ENCODE measurements at regions not wholly inside any gene's neighbourhood (a gene's known extent, or its start where the extent isn't known, plus 50 kb on each side); places are given as distances from the start of the nearest gene placed in this dataset.

DNA sequence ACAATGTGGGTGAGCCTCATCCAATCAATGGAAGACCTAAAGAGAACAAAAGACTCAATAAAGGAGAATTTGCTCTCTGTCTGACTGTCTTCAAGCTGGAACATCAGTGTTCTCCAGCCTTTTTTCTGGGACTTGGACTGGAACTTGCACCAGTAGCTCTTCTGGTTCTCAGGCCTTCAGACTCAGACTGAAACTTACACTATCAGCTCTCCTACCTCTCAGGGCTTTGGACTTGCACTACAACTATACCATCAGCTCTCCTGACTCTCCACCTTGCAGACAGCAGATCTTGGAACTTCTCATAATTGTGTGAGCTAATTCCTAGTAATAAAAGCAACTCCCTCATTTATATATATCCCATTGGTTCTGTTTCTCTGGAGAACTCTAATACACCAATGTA, 185.9 kb downstream of the SMIM20 start:
- TF ChIP-seq FOXP2 (optimal IDR thresholded peaks at IDR 0.05; ENCODE audit: control extremely low read depth, extremely low read length, insufficient read depth) (no peak), EZH2 (IDR thresholded peaks at IDR 0.05) (no peak), POLR2AphosphoS5 (IDR thresholded peaks at IDR 0.05; ENCODE audit: borderline replicate concordance, low read depth, low read length) (no peak)
- H3K9me3 ChIP-seq (ENCODE audit: low read depth, low read length): no peaks in the 10 kb centered on the region
- no peak for DNase-seq (ENCODE audit: low read depth, low spot score)
- H3K9ac ChIP-seq (ENCODE audit: insufficient read length): no peak overlapping the region
- no peak overlapping the region for H3K4me3 ChIP-seq
- H3K27ac ChIP-seq: no peak overlapping the region
- H3K36me3 ChIP-seq (ENCODE audit: insufficient read depth, low read length): no peaks in the 10 kb centered on the region

DNA sequence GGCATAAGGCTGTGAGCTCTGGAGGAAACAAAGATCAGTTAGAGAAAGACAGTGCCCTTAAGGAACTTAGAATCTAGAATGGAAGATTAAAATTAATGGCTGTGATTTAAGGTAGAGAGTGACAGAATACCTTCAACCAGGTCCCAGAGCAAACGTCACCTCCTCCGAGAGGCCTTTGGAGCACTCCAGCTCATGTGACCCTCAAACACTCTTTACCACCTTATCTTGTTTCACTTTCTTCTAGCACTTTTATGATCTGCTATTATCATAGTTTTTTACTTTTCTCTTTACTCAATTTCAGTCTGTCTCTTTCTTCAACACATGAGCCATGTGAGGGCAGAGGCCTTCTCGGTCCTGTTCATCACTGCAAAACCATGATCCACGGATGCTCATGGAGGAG, 187.0 kb downstream of the SMIM20 start:
- Histone ChIP-seq H3K9ac (ENCODE audit: insufficient read length) (no peak overlapping the region), H3K36me3 (ENCODE audit: insufficient read depth, low read length) (no peaks in the 10 kb centered on the region), H3K4me3 (no peak overlapping the region), H3K27ac (no peak overlapping the region), H3K9me3 (ENCODE audit: low read depth, low read length) (no peaks in the 10 kb centered on the region)
- no peak for TF ChIP-seq EZH2 (IDR thresholded peaks at IDR 0.05)
- no peak for TF ChIP-seq POLR2AphosphoS5 (IDR thresholded peaks at IDR 0.05; ENCODE audit: borderline replicate concordance, low read depth, low read length)
- TF ChIP-seq FOXP2 (optimal IDR thresholded peaks at IDR 0.05; ENCODE audit: control extremely low read depth, extremely low read length, insufficient read depth): no peak
- no peak for DNase-seq (ENCODE audit: low read depth, low spot score)

DNA sequence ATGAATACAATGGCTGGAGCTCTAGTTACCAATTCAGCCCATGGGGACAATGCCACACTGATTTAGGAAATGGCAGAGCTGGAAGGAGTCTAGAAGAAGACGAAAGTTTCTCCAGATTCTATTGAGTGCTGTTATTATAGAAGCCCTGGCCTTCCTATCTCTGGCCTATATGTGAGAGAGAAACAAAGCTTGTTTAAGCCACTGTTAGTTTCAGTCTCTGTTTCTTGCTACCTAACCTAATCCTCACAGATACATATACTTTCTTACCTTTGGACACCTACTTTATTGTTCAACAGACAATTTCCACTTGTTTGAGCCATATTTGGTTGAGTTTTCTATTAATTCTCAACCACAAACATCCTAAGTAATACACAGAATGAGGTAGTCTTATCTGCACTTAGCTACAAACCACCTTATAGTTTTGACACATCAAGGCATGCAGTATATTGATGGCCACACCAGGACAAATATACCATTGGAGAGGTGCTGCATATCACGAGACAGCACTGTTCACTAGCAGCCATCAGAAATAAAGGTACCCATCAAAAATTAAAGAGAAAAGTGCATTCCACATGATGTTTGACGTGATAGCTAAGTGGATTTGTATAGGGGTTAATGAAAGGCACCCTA, 190.2 kb downstream of the SMIM20 start:
- no peak overlapping the region for H3K4me3 ChIP-seq
- DNase-seq (ENCODE audit: low read depth, low spot score): no peak
- no peaks in the 10 kb centered on the region for H3K36me3 ChIP-seq (ENCODE audit: insufficient read depth, low read length)
- H3K9ac ChIP-seq (ENCODE audit: insufficient read length): no peak overlapping the region
- TF ChIP-seq POLR2AphosphoS5 (IDR thresholded peaks at IDR 0.05; ENCODE audit: borderline replicate concordance, low read depth, low read length) (no peak), EZH2 (IDR thresholded peaks at IDR 0.05) (no peak), FOXP2 (optimal IDR thresholded peaks at IDR 0.05; ENCODE audit: control extremely low read depth, extremely low read length, insufficient read depth) (no peak)
- no peak overlapping the region for H3K27ac ChIP-seq
- no peaks in the 10 kb centered on the region for H3K9me3 ChIP-seq (ENCODE audit: low read depth, low read length)

DNA sequence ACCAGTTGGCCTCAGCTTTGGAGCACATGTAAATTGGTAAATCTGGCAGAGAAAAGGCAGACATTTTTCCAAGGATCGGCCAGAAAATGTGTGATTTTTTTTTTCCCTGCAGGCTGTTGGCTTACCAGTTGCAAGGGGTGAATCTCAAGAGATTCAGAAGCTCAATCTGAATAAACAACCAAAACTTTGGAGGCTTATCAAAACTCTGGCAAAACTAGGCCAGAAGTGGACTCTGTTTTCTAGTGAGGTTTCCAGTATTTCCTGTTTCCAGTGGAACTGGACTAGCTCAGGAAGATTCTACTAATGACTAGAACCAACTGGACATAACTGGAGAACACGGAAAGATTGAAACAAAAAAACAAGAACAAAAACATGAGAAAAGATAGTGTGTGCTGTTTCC, 191.3 kb downstream of the SMIM20 start:
- Histone ChIP-seq H3K9me3 (ENCODE audit: low read depth, low read length) (no peaks in the 10 kb centered on the region), H3K36me3 (ENCODE audit: insufficient read depth, low read length) (no peaks in the 10 kb centered on the region), H3K4me3 (no peak overlapping the region), H3K27ac (no peak overlapping the region), H3K9ac (ENCODE audit: insufficient read length) (no peak overlapping the region)
- no peak for DNase-seq (ENCODE audit: low read depth, low spot score)
- TF ChIP-seq EZH2 (IDR thresholded peaks at IDR 0.05): no peak
- TF ChIP-seq FOXP2 (optimal IDR thresholded peaks at IDR 0.05; ENCODE audit: control extremely low read depth, extremely low read length, insufficient read depth): no peak
- no peak for TF ChIP-seq POLR2AphosphoS5 (IDR thresholded peaks at IDR 0.05; ENCODE audit: borderline replicate concordance, low read depth, low read length)

DNA sequence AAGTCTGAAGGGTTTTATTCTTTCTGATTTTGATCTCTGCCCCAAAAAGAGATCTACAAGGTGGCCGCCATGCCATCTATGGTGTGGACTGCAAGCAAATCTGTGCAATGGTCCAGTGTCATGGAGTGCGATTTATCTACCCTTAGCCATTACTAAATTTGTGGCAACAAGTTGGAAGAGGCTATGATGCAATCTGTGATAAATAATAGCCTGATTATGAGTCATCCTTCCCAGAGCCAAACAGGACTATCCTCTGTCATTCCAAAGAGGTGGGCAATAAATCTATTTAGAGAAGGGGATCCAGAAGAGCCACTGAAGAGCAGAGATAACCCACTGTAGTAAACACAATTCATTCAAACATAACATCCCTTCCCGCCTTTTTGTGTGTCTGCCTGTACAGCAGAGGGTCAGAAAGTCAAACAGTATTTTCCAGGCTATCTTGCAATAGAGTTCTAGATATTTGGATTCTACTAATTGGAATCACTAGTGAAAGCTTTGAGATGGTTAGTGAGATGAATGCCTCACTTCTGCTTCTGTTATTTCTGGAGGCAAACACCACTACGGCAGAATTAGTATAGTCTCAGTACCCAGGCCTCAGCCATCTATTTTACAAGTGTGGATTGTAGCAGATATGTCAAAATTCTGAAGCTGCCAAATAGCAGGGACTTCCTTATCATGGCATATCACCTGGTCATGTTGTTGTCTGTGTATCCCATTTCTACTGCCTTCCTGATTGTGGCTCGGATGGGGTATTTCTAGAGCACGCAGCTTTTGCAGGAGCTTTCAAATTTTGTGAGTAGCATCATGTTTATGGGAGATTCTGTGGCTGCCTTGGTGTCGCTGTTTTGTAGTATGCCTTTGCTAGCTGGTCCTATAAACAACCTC, 192.0 kb downstream of the SMIM20 start:
- no peaks in the 10 kb centered on the region for H3K36me3 ChIP-seq (ENCODE audit: insufficient read depth, low read length)
- no peak overlapping the region for H3K27ac ChIP-seq
- H3K9ac ChIP-seq (ENCODE audit: insufficient read length): no peak overlapping the region
- H3K9me3 ChIP-seq (ENCODE audit: low read depth, low read length): no peaks in the 10 kb centered on the region
- no peak for DNase-seq (ENCODE audit: low read depth, low spot score)
- H3K4me3 ChIP-seq: no peak overlapping the region
- TF ChIP-seq POLR2AphosphoS5 (IDR thresholded peaks at IDR 0.05; ENCODE audit: borderline replicate concordance, low read depth, low read length) (no peak), FOXP2 (optimal IDR thresholded peaks at IDR 0.05; ENCODE audit: control extremely low read depth, extremely low read length, insufficient read depth) (no peak), EZH2 (IDR thresholded peaks at IDR 0.05) (no peak)

DNA sequence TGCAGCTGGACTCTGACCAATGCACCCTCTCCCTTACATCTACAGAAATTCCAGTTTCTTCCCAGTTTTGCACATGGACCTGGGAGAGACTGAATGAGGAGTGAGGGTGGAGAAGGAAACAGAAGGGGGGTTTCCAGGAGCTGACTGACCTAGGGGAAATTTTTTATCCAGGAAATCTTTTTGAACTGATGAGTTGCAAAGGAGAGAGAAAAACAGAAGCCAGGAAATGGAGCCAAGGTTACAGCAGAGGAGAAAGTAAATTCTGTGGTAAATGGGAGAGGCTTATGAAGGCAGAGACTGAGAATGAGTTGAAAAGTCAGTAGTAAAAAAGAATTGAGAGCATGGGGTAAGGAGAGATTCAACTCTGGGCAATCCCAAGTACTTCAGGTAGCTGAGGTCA, 192.8 kb downstream of the SMIM20 start:
- H3K4me3 ChIP-seq: no peak overlapping the region
- no peak for TF ChIP-seq POLR2AphosphoS5 (IDR thresholded peaks at IDR 0.05; ENCODE audit: borderline replicate concordance, low read depth, low read length)
- no peaks in the 10 kb centered on the region for H3K36me3 ChIP-seq (ENCODE audit: insufficient read depth, low read length)
- H3K9me3 ChIP-seq (ENCODE audit: low read depth, low read length): no peaks in the 10 kb centered on the region
- no peak overlapping the region for H3K27ac ChIP-seq
- H3K9ac ChIP-seq (ENCODE audit: insufficient read length): no peak overlapping the region
- no peak for DNase-seq (ENCODE audit: low read depth, low spot score)

DNA sequence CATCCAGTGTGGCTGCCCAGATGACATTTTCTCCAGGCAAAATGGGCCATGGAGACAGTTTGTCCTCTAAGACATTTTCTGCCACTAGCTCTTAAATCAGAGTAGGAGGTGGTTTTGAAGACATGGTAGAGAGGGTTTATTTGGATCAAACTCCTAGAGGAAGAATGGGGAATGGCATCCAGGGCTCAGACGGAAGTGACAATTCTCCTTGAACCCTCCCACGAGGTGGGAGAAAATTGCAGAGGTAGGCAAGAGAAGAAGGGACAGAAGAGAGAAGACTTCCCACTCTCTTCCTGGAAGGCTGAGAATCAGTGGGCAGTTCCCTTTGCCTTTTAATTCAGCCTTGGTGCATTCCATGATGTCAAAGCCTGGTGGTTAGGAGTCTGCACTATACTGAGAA, 194.0 kb downstream of the SMIM20 start:
- H3K9ac ChIP-seq (ENCODE audit: insufficient read length): no peak overlapping the region
- no peaks in the 10 kb centered on the region for H3K9me3 ChIP-seq (ENCODE audit: low read depth, low read length)
- TF ChIP-seq FOXP2 (optimal IDR thresholded peaks at IDR 0.05; ENCODE audit: control extremely low read depth, extremely low read length, insufficient read depth) (no peak), POLR2AphosphoS5 (IDR thresholded peaks at IDR 0.05; ENCODE audit: borderline replicate concordance, low read depth, low read length) (no peak), EZH2 (IDR thresholded peaks at IDR 0.05) (no peak)
- no peak for DNase-seq (ENCODE audit: low read depth, low spot score)
- no peak overlapping the region for H3K27ac ChIP-seq
- no peaks in the 10 kb centered on the region for H3K36me3 ChIP-seq (ENCODE audit: insufficient read depth, low read length)
- H3K4me3 ChIP-seq: no peak overlapping the region

DNA sequence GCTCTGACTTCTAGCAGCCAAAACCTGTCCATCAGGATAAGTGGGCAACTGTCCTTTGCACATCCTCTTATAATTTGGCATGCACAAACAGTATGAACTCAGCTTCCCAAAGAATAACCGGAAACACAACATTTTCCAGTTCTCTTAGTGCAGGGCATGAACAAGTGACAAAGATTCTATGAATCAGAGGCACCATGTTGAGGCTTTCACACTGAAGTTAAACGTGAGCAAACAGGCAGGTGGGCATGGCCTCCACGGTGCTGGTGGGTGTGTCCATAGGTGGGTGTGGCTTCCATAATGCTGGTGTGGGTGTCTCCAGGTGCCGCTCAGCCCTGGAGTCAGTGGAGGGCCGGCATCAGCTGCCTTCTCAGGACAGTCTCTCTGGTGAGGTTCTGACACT, 196.5 kb downstream of the SMIM20 start:
- no peak overlapping the region for H3K9ac ChIP-seq (ENCODE audit: insufficient read length)
- no peak overlapping the region for H3K27ac ChIP-seq
- H3K9me3 ChIP-seq (ENCODE audit: low read depth, low read length): no peaks in the 10 kb centered on the region
- no peak for TF ChIP-seq FOXP2 (optimal IDR thresholded peaks at IDR 0.05; ENCODE audit: control extremely low read depth, extremely low read length, insufficient read depth)
- TF ChIP-seq EZH2 (IDR thresholded peaks at IDR 0.05): no peak
- no peak for TF ChIP-seq POLR2AphosphoS5 (IDR thresholded peaks at IDR 0.05; ENCODE audit: borderline replicate concordance, low read depth, low read length)
- H3K4me3 ChIP-seq: no peak overlapping the region
- no peaks in the 10 kb centered on the region for H3K36me3 ChIP-seq (ENCODE audit: insufficient read depth, low read length)
- DNase-seq (ENCODE audit: low read depth, low spot score): no peak
